ENCODE measurements at regions not wholly inside any gene's neighbourhood (a gene's known extent, or its start where the extent isn't known, plus 50 kb on each side); places are given as distances from the start of the nearest gene placed in this dataset.

DNA sequence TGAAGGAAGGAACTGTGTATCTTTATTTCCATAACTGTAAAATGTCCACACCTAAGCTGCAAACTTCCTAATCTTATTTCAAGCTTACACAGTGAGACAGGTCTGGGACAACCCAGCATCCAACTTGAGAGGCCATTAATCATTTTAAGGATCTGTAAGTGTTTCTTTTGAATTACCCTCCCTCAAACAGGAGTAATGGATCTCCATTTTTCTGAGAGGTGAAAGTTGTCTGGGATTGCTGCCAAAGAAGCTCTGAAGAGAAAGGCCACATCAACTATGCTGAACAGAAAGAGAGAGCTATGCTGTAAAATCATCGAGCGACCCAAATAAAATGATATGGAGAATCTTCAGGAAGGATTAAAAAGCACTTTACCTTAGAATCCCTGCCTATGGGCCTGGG lies 131.7 kb upstream of the CPNE8 start:
- no peak for TF ChIP-seq ARNT (IDR thresholded peaks at IDR 0.05)
- no peak for TF ChIP-seq SUZ12 (IDR thresholded peaks at IDR 0.05)
- no peak for TF ChIP-seq SP1 (IDR thresholded peaks at IDR 0.05)
- TF ChIP-seq FOXK2 (IDR thresholded peaks at IDR 0.05) = no peak
- TF ChIP-seq FOXA1 (IDR thresholded peaks at IDR 0.05) = no peak
- no peak for TF ChIP-seq HDGF (IDR thresholded peaks at IDR 0.05; ENCODE audit: borderline replicate concordance)
- no peak for TF ChIP-seq TARDBP (IDR thresholded peaks at IDR 0.05)
